CD4-positive, alpha-beta T cell treated with Interleukin-12 subunit alpha and Interleukin-12 subunit beta, for 1 hour (primary cell): ENCODE measurements at regions not wholly inside any gene's neighbourhood (a gene's known extent, or its start where the extent isn't known, plus 50 kb on each side); places are given as distances from the start of the nearest gene placed in this dataset.
"Not testable (repeated sequence)": the region's sequence is repeated elsewhere in the genome, so short reads cannot be mapped to it uniquely, and the experiment has no call there.

Experiments
- DNase-seq: peaks from one replicate; pipeline ENCODE4 v3.0.0-alpha.2; 2020

- DNase-seq, result no peak
Observed at GRCh38 chr21:15283138-15283537, 218.3 kb upstream of the NRIP1 start.

DNA sequence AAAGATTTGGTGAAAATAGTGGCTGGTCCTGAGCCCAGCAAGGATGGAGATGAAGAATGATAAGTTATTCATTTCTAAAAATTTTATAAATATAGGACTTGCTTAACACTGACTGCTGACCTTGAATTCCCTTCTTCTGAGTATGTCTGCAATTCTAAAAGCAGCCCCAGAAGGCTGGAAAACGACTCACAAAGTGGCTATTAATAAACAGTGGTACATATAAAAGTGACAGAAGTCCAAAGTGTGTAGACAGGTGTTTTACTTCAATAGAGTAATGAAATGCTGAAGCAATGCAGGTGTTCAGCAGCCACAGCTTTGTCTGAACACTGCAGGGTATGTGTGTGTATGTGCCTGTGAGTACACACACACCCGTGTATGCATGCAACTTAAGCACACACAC is 219.0 kb upstream of the NRIP1 start:
- no peak for DNase-seq

DNA sequence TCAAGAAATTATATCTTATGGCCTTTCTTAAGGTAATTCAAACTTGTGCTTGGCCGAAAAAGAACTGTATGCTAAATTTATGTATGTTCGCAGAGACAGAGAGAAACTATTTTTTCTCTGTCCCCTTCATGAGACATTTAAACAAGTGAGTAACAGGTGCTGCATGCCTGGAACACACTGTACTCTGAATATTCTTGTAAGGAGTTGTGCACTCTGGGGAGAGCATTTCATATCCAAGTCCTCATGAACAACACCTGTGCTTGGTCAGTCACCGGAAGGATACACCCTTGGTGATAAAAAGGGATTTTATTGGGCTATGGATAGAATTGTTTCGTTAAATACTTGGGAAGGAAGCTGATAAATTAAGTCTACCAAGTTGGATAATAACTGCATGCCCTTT is 220.8 kb upstream of the NRIP1 start:
- DNase-seq, result no peak

DNA sequence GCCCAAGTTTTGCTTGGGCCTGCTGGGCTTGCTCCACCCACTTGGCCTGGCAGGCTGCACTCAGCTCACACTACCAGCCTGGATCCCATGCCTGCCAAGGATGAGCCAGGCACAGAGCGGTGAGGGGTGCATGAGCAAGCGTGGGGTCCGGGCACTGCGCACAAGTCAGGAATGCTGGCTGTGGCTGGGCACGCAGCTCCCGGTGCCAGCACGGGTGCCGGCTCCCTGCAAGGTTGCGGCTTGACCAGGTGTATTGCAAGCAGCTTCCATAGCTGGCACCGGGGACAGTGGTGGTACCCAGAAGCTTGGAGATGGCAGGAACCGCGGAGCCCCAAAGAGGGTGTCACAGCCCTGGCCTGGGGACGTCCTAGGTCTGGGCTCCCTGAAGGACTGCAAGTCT is 224.4 kb upstream of the NRIP1 start:
- DNase-seq, result no peak

DNA sequence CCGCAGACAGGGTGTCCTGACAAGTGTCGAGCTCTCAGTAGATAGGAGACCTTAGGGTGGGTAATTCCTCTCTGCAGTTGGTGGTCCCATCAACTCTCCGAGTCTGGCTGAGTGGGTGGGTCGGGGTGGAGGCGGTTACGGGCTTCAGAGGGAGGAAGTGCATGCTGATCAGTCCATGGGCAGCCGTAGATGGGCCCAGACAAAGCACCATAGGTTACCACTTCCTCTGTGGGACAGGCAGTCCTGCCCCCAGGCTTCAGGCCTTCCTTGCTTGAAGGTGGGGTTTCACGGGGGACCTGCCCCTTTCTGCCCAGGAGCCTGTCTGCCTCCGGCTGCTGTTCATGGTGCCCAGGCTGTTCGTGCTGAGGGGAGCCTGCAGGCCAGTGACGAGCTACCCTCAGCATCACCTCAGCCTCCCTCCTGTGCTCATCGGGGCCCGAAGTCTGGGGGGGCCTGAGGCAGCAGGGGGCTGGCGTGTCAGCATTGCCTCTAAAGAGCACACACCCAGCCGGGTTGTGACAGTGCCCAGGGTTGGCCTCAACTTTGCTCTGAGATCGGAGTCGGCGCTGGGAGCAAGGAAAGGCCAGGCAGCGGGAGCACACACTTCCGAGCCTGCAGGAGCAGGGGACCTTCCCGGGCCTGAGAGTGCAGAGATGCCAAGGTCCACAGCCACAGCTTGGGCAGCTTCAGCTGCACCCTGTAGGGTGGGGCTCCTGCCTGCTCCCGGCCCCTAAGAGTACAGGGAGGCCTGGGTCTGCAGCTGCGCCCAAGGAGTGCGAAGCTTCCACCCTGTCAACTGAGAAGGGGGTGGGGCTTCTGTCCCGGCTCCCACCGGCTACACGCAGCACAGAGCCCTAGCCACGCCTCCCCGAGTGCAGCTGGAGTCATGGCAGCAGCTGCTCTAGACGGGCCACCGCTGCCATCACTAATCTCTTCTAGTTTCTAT is 225.4 kb upstream of the NRIP1 start:
- no peak for DNase-seq

DNA sequence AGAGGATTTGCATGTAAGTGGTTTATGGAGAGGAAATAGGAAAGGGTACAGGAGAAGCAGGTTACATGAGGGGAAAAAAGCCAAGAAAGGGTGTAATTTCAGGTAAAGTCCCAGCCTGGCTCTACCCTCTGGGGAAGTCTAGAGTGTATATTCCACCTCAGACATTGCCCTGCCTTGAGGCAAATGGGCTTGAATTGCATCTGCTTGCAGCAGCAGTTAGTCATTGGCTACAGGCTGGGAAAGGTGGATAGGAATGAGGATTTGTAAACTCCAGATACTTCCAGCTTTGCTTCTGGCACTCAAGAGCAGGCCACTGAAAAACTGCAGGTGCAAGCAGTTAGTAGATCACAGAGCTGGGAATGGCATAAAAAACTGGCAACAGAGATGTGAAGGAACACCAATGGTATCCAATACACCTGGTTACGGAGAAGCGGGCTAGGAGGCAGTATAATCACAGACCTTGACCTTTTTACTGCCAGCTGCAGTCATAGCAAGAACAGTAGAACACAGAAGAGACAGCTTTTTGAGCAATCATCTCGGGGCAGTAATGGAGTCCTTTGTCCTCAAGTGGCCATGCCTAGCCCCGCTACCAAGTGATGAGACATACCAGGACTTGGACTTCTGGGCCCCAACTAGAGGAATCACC is 226.9 kb upstream of the NRIP1 start:
- no peak for DNase-seq

GRCh38 chr21:15293240-15293639 is 228.4 kb upstream of the NRIP1 start:
- no peak for DNase-seq

DNA sequence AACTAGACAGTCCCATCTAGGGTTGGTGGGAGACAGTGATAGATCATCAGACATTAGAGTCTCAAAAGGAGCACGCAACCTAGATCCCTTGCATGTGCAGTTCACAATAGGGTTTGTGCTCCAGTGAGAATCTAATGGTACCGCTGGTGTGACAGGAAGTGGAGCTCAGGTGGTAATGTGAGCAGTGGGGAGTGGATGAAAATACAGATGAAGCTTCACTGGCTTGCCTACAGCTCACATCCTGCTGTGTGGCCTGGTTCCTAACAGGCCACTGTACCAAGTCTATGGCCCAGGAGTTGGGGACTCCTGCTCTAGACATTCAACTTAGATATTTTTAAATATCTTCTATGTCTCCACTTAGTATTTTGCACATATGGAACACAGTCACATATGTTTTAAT is 231.1 kb upstream of the NRIP1 start:
- no peak for DNase-seq

GRCh38 chr21:15297824-15298223 is 233.0 kb upstream of the NRIP1 start:
- no peak for DNase-seq

DNA sequence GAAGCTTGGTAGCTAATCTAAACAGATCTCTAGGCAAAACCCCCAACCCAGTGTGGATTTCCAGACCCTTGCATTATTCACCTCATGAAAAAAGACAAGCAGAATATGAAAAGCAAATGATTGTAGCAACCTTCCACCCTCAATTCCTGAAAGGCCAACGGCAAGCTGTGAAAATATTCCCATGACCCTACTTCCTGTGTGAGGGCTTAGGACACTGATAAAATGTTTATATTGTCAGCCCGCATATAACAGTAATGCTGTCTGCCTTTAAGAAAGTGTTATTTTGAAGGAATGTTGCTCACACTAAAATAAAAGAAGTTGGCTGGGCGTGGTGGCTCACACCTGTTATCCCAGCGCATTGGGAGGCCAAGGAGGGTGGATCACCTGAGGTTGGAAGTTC is 233.5 kb upstream of the NRIP1 start:
- DNase-seq, result no peak

- DNase-seq, result not testable (repeated sequence)
Observed at GRCh38 chr21:15298755-15299154, 234.0 kb upstream of the NRIP1 start.

- DNase-seq, result no peak
Observed at GRCh38 chr21:15300131-15300530, 235.3 kb upstream of the NRIP1 start.

DNA sequence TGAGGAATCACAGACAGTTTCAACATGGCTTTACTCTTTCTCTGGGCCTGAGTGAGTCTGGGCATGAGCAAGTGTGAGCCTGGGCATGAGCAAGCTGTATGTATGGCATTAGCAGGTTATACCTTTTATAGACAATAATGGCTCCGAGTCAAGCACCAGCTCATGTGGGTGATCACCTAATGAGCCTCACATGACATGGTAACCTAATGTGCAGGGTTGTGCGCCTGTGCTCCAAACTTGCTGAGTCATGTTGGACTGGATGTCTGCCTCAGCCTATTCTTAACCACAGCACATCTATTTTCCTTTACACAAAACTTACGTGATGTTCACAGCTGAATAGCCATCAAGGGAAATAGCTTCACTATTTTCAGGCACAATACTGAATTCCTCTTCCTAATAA is 236.2 kb upstream of the NRIP1 start:
- DNase-seq, result no peak

GRCh38 chr21:15301736-15302135 is 236.9 kb upstream of the NRIP1 start:
- no peak for DNase-seq

GRCh38 chr21:15306271-15306670 is 241.5 kb upstream of the NRIP1 start:
- no peak for DNase-seq

GRCh38 chr21:15308333-15308732 is 243.5 kb upstream of the NRIP1 start:
- no peak for DNase-seq

GRCh38 chr21:15309022-15309590 is 244.3 kb upstream of the NRIP1 start:
- no peak for DNase-seq

DNA sequence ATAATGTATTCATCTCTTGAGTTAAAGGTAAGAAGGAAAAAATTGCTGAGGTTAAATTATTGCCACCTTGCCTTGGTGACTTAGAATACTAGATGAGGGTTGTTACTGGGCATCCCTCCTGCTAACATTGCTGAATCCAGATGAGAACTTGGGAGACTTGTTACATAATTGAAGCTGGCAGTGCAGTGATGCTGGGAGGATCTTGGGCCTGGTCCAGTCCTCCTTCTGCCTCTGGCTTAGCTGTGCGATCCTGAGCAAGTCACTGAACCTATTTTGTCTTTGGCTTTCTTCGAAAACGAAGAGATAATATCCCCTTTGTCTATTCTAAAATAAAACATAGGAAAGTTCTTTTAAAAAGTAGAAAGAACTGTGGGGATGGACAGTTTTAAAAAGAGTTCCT is 244.9 kb upstream of the NRIP1 start:
- DNase-seq, result no peak

GRCh38 chr21:15311510-15311909 is 246.7 kb upstream of the NRIP1 start:
- DNase-seq, result no peak

- DNase-seq, result not testable (repeated sequence)
Observed at GRCh38 chr21:15317034-15317433, 252.2 kb upstream of the NRIP1 start.

DNA sequence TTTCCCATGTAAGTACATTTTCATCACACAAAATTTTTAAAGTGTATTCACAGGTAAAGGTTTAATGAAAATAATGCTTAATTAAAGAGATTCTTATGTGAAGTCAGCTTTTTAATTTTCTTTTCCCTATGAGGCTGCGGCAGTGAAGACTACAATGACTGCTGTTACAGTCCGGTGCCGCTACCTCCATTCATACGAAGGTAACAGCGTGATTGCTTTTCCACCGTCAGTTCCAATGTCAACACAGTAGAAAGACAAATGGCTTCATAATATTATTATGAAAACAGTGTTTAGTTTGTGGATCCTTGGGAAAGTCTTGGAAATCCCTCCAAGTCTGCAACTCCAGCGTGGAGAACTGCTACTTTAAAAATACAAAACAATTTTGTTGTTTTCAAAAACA is 254.9 kb upstream of the NRIP1 start:
- DNase-seq, result no peak

DNA sequence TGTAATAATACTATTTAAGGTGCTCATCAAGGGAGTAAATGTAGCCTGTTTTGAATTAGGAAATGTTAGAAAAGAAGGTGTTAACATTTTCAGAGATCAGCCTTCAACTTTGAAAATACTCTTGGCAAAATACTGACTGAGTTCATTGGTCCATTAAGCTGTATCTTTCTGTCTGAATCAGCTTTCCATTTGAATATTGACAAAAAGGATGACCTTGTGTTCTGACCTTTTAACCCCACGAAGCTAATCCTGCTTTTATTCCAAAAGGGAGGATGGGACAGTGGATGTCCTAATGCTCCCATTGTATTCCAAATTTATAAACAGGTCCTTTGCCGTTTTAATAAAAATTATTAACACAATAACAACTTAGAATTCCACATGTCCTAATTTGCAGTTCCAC is 259.7 kb upstream of the NRIP1 start:
- no peak for DNase-seq

DNA sequence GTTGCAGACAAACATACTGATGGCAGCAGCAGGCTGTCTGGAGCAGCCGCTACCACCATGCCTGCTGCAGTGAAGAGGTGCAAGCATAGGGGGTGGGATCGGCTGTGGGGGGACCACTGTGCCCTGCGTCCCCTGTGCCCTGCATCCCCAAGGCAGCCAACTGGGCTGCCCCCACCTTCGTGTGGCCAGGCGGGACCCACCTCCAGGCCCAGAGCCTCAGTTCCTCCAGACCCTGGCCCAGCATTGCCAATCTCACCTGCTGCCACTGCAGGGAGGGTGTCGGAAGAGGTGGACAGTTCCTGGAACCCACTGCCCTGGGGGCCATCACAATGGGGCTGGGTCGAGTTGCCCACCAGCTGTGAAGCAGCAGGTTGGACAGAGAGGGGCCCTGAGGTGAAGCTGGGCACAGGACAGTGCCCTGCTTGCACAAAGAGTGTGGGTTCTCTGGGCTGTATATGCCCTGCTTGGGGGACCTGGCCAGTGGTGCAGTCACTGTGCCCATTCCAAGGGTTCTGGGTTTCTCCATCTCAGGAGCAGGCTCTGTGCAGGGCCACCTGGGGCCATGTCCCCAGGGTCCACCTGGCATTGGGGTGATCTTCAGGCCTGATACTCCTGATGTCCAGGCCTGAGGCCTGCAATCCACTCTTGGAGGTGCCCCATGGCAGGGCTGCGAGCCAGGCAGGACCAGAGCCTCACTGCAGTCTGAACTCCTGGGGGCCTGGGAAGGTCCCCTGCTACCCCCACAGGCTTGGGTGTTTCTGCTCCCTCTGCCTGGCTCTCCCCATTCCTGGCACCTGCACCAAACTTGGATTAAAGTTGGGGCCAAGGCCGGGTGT is 261.4 kb upstream of the NRIP1 start:
- no peak for DNase-seq
